22Rv1 (cell line): ENCODE measurements at regions not wholly inside any gene's neighbourhood (a gene's known extent, or its start where the extent isn't known, plus 50 kb on each side); places are given as distances from the start of the nearest gene placed in this dataset.

Source experiments
- H3K27ac ChIP-seq: fragments of 450-650 bp; 2 replicates; pipeline ENCODE4 v1.5.1; 2017
- ZFX ChIP-seq: fragments of 450-650 bp; IDR thresholded peaks from 2 replicates; pipeline ENCODE4 v1.6.1; 2017; ENCODE audit warnings: antibody characterized with exemption, borderline replicate concordance
- TF ChIP-seq, protein P1 (sequence below): fragments of 450-650 bp; IDR thresholded peaks from 2 replicates; pipeline ENCODE4 v1.5.1; 2017; ENCODE audit warnings: mild to moderate bottlenecking

DNA sequence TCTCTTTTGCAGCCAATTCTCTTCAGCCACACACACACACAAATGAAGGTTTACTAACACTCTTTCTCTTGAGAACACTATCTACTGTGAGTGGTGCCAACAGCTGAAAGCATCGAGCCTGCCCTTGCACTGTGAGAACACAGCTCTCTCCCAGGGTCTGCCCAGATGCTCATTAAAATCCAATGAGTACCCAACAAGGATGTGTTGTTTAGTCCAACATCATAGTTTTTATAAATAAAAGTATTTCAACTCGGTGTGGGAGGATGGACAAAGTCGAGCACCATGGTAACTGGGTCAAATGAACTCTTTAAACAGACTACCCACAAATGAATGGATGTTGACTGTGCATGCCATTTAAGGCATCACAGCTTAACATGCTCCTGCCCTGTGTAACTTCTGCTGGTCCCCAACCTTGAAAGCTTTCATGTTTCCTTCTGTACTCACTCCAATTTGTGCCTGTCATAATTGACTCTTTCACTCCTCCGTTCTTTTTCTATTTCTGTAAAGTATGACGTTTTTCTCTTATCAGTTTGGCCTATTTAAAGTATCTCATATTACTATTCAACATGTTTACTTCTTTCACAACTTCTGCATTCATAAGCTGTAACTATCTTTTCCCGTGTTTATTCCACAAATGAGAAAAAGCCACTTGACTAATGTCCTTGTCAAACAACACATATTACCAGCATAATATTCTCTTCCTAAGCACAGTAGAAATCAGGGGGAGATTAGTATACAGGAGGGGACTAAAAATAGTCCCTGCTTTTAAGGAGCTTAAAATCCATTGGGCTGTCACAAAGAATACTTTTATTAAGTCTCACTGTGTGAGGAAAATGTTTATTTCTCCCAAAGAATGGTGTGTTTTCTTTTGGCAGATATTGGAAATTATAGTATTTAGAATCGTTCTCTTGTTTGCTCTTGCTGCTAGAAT lies 215.4 kb downstream of the RFPL4B start:
- no peak for TF ChIP-seq ZFX
- TF ChIP-seq, protein P1, sequence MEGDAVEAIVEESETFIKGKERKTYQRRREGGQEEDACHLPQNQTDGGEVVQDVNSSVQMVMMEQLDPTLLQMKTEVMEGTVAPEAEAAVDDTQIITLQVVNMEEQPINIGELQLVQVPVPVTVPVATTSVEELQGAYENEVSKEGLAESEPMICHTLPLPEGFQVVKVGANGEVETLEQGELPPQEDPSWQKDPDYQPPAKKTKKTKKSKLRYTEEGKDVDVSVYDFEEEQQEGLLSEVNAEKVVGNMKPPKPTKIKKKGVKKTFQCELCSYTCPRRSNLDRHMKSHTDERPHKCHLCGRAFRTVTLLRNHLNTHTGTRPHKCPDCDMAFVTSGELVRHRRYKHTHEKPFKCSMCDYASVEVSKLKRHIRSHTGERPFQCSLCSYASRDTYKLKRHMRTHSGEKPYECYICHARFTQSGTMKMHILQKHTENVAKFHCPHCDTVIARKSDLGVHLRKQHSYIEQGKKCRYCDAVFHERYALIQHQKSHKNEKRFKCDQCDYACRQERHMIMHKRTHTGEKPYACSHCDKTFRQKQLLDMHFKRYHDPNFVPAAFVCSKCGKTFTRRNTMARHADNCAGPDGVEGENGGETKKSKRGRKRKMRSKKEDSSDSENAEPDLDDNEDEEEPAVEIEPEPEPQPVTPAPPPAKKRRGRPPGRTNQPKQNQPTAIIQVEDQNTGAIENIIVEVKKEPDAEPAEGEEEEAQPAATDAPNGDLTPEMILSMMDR = no peak
- H3K27ac ChIP-seq = no peak overlapping the region

DNA sequence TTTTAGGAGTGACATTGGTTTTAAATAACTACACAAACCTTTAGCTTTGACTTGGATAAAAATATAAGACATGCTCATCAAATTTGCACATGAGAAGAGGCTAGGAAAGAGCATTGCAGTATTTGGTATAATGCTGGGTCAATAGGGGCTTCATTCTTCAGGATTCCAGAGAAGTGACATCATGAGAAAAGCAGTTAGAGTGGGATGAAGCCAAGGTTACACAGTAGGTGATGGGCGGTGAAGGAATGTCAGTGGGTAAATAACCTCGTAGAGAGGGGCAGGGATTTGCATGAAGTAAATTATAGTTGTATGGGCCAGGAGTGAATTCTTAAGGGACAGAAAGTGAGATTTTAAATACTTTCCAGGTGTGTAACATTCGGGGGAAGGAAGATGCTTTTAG lies 216.2 kb downstream of the RFPL4B start:
- TF ChIP-seq, protein P1 = no peak
- no peak for TF ChIP-seq ZFX
- no peak overlapping the region for H3K27ac ChIP-seq

DNA sequence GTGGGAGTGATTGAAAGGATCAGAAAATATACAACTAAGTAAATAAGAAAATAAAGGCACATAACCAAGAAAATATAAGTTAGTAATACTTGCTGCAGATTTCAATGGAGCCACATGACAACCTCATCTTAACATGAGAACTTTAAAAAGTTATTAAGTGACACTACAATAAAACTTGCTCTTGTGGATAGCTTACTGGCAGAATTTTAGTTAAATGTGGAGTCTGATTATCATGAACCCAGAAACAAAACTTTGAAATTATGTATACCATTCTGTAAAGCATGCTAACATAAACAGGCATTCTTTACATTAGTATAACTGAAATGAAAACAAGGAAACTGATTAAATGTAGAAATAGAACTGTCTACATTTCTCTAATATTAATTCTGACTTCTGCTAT lies 220.9 kb downstream of the RFPL4B start:
- TF ChIP-seq ZFX = no peak
- TF ChIP-seq, protein P1 = no peak
- H3K27ac ChIP-seq = no peak overlapping the region

DNA sequence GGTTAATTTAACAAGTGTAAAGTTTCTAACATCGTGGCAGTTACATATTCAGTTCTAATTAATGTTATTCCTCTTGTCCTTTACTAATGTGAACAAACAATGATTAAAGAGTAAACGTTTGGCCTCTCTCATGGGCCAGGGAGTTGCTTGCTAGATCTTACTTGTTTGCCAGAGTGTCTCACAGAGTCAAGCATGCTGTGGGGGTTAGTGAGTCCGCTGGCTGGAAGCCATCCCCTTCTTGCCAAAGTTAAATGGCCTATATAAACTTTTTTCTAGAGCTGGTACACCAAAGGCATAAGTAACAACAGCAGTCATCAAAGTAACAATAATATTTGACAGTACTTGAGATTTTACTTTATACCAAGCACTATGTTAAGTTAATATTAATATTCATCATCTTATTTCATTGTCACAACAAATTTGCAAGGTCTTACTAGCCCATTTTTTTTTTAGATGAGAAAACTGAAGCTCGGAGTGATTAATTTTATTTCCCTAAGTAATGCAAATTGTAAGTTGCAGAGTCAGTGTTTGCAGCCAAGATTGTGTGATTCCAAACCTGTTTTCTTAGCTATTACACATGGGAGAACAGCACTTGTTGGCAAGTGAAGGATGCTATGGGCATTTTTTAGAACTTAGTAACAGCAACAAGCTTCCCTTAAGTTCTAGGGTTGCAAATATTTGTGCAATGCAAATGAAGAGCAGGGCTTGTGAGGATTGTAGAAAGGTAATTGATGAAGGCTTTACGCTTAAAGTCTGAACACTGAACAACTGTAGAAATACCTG lies 224.5 kb downstream of the RFPL4B start:
- H3K27ac ChIP-seq = no peak overlapping the region
- TF ChIP-seq ZFX = no peak
- TF ChIP-seq, protein P1 = no peak

DNA sequence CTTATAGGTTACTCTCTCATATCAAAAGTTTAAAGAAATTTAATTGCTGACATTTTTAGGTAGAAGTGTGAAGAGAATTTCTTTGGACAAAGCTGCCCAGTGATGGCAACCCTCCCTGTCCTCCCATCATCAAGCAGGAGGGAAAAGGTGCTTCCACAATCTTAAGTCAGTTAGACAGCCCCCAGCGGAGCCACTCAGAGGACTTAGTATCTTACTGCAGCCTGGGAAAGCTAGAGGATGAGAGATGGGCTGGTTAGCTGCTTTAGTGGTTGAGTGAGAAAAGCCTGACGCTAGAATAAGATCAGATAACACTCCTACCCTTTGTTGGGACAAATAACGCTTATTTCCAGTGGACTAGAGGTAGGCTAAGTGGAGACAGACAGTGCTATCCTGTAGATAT lies 227.1 kb downstream of the RFPL4B start:
- no peak overlapping the region for H3K27ac ChIP-seq
- no peak for TF ChIP-seq ZFX
- TF ChIP-seq, protein P1 = no peak

DNA sequence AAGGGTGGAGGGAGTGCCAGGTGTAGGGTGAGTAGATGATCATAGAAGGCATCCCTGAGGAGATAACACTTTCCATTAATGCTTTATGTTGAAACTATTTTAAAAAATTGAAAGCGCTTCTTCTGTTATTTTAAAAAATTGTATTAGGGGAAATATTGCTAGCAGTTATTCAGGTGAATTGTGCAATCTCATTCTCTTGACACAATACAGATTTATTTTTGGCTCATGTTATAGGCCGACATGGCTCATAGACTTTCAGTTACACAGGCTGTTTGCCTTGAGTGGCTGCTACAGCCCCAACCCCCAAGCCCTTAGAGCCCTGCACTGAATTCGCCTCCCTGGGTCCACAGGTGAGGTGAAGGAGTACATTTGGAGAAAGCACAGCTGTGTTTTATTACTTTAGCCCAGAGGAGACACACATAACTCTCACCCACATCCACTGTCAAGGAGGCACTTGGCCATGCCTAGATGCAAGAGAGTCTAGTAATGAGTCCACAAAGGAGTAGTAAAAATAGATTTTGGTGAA lies 228.2 kb downstream of the RFPL4B start:
- TF ChIP-seq ZFX = no peak
- TF ChIP-seq, protein P1 = no peak
- H3K27ac ChIP-seq = no peak overlapping the region
